Muscle of back (tissue), 3 donors: ENCODE measurements at regions not wholly inside any gene's neighbourhood (a gene's known extent, or its start where the extent isn't known, plus 50 kb on each side); places are given as distances from the start of the nearest gene placed in this dataset.
"Not testable (repeated sequence)": the region's sequence is repeated elsewhere in the genome, so short reads cannot be mapped to it uniquely, and the experiment has no call there.

Experiments used
- DNase-seq, 3 donors: peaks; one replicate each; pipeline versions ENCODE4 v3.0.0 to v3.0.0-alpha.2; 2013

GRCh38 chr9:129435988-129436717, 184.7 kb downstream of the C9orf50 start:
- no peak for DNase-seq

GRCh38 chr9:129435291-129435690, 185.6 kb downstream of the C9orf50 start:
- peak in 1 of 3 donors; percentile 72 for DNase-seq

GRCh38 chr9:129434187-129434586, 186.7 kb downstream of the C9orf50 start:
- DNase-seq: no peak

- no peak for DNase-seq
Observed at GRCh38 chr9:129432297-129433154, 188.4 kb downstream of the C9orf50 start.

- no peak for DNase-seq
Observed at GRCh38 chr9:129430940-129431643, 189.8 kb downstream of the C9orf50 start.

GRCh38 chr9:129428864-129429577, 191.9 kb downstream of the C9orf50 start:
- no peak for DNase-seq

- no peak for DNase-seq
Observed at GRCh38 chr9:129427149-129427548, 193.8 kb downstream of the C9orf50 start.

- DNase-seq: not testable (repeated sequence)
Observed at GRCh38 chr9:129423755-129424154, 197.1 kb downstream of the C9orf50 start.

- no peak for DNase-seq
Observed at GRCh38 chr9:129423216-129423615, 197.7 kb downstream of the C9orf50 start.

- DNase-seq: no peak
Observed at GRCh38 chr9:129422843-129423192, 198.1 kb downstream of the C9orf50 start.

GRCh38 chr9:129422032-129422842, 198.7 kb downstream of the C9orf50 start:
- no peak for DNase-seq

- no peak for DNase-seq
Observed at GRCh38 chr9:129421371-129421770, 199.5 kb downstream of the C9orf50 start.

GRCh38 chr9:129420721-129421120, 200.2 kb downstream of the C9orf50 start:
- DNase-seq: no peak

- DNase-seq: no peak
Observed at GRCh38 chr9:129419382-129419899, 201.5 kb downstream of the C9orf50 start.

- DNase-seq: no peak
Observed at GRCh38 chr9:129418451-129418850, 202.4 kb downstream of the C9orf50 start.

- DNase-seq: no peak
Observed at GRCh38 chr9:129416821-129417539, 203.9 kb downstream of the C9orf50 start.

GRCh38 chr9:129415942-129416651, 204.8 kb downstream of the C9orf50 start:
- no peak for DNase-seq

- DNase-seq: peak in 2 of 3 donors; percentile 63 to 92
Observed at GRCh38 chr9:129414993-129415941, 205.6 kb downstream of the C9orf50 start.
